ENCODE measurements at regions not wholly inside any gene's neighbourhood (a gene's known extent, or its start where the extent isn't known, plus 50 kb on each side); places are given as distances from the start of the nearest gene placed in this dataset.

GRCh38 chr6:165864218-165864617, 201.2 kb upstream of the PDE10A start:
- Histone ChIP-seq H3K9ac (ENCODE audit: low read length) (no peak overlapping the region), H3K4me1 (ENCODE audit: control insufficient read depth, insufficient read depth, low read length) (no peaks in the 10 kb centered on the region), H3K27me3 (ENCODE audit: control insufficient read depth, insufficient read depth, low read length) (no peaks in the 10 kb centered on the region), H3K4me3 (ENCODE audit: low read length) (no peak overlapping the region), H3K36me3 (ENCODE audit: control insufficient read depth, insufficient read depth, low read length) (no peaks in the 10 kb centered on the region), H3K27ac (ENCODE audit: low read depth, low read length) (no peak overlapping the region)

GRCh38 chr6:165863801-165864200, 200.8 kb upstream of the PDE10A start:
- H3K9ac ChIP-seq (ENCODE audit: low read length), result no peak overlapping the region
- no peaks in the 10 kb centered on the region for H3K4me1 ChIP-seq (ENCODE audit: control insufficient read depth, insufficient read depth, low read length)
- no peak overlapping the region for H3K4me3 ChIP-seq (ENCODE audit: low read length)
- H3K27me3 ChIP-seq (ENCODE audit: control insufficient read depth, insufficient read depth, low read length), result no peaks in the 10 kb centered on the region
- H3K36me3 ChIP-seq (ENCODE audit: control insufficient read depth, insufficient read depth, low read length), result no peaks in the 10 kb centered on the region
- H3K27ac ChIP-seq (ENCODE audit: low read depth, low read length), result no peak overlapping the region

DNA sequence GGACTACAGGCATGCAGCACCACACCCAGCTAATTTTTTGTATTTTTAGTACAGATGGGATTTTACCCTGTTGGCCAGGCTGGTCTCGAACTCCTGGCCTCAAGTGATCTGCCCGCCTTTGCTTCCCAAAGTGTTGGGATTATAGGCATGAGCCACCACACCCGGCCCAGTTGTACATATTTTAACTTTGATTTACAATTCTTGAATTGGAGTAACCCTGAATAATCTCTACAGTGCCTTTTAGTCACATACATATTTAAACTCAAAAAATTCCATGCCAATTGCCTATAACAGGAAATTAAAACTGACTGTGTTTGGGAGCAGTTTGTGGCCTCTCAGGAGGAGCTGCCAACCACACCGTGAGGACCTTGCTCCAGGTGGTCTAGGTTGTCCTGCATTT, 199.8 kb upstream of the PDE10A start:
- Histone ChIP-seq H3K4me1 (ENCODE audit: control insufficient read depth, insufficient read depth, low read length) (no peaks in the 10 kb centered on the region), H3K27me3 (ENCODE audit: control insufficient read depth, insufficient read depth, low read length) (no peaks in the 10 kb centered on the region), H3K4me3 (ENCODE audit: low read length) (no peak overlapping the region), H3K27ac (ENCODE audit: low read depth, low read length) (no peak overlapping the region), H3K36me3 (ENCODE audit: control insufficient read depth, insufficient read depth, low read length) (no peaks in the 10 kb centered on the region), H3K9ac (ENCODE audit: low read length) (no peak overlapping the region)

DNA sequence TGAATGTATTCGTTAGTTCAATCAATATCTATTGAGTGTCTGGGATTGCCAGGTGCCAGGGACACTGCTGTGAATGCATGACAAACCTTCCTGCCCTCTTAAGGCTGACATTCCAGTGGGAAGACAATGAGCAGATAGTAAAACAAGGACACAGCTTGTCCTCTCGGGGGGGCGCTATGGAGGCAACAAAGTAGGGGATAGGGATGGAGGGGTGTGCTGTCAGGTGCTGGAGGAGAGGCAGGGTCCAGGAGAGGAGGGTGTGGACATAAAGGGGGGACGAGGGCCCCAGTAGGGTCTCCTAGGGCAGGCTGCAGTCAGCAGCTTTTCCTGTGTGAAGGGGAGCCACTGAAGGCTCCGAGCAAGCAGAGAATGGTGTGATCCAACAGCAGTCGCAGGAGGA, 198.2 kb upstream of the PDE10A start:
- no peak overlapping the region for H3K9ac ChIP-seq (ENCODE audit: low read length)
- H3K4me1 ChIP-seq (ENCODE audit: control insufficient read depth, insufficient read depth, low read length), result no peaks in the 10 kb centered on the region
- H3K36me3 ChIP-seq (ENCODE audit: control insufficient read depth, insufficient read depth, low read length), result no peaks in the 10 kb centered on the region
- no peak overlapping the region for H3K4me3 ChIP-seq (ENCODE audit: low read length)
- no peaks in the 10 kb centered on the region for H3K27me3 ChIP-seq (ENCODE audit: control insufficient read depth, insufficient read depth, low read length)
- H3K27ac ChIP-seq (ENCODE audit: low read depth, low read length), result no peak overlapping the region

DNA sequence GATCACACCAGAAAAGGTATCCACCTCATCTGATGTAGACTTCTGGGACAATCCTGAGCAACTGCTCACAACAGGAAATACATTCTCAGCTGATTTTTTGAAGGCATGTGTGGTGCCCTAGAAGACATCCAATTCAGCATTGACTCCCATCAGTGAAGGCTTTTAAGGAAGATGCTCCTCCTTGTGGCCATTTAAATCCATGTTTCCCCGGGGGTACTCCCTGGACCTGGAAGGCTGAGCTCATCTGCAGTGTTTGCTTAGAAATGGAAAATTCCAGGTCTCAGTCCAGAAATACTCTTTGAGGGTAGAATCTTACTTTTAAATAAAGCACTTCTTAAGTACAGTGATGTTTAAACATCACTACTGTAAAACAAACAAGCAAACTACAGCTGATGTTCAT, 195.5 kb upstream of the PDE10A start:
- Histone ChIP-seq H3K27me3 (ENCODE audit: control insufficient read depth, insufficient read depth, low read length) (peaks cover 7% of the 10 kb centered on the region), H3K27ac (ENCODE audit: low read depth, low read length) (no peak overlapping the region), H3K4me3 (ENCODE audit: low read length) (no peak overlapping the region), H3K4me1 (ENCODE audit: control insufficient read depth, insufficient read depth, low read length) (no peaks in the 10 kb centered on the region), H3K9ac (ENCODE audit: low read length) (no peak overlapping the region), H3K36me3 (ENCODE audit: control insufficient read depth, insufficient read depth, low read length) (no peaks in the 10 kb centered on the region)

DNA sequence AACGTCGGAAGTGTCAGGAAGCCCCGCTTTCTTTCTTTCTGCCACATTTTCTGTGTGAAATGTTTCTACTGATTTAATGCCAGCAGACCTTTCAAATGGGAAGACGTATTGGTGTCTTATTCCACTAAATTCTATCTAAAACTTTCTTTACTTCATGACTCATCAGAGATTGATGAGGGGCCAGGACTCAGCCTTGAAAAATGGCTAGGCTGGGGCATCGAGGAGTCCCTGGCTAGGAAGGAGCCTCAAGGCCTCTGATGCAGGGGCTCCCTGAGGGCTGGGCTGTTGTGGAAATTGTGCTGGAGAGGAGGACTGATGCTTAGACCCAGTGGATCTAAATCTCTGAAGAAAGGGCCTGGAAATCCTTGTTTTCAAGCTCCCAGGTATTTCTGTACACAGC, 192.8 kb upstream of the PDE10A start:
- Histone ChIP-seq H3K9ac (ENCODE audit: low read length) (no peak overlapping the region), H3K27me3 (ENCODE audit: control insufficient read depth, insufficient read depth, low read length) (peaks cover 13% of the 10 kb centered on the region), H3K27ac (ENCODE audit: low read depth, low read length) (no peak overlapping the region), H3K4me1 (ENCODE audit: control insufficient read depth, insufficient read depth, low read length) (no peaks in the 10 kb centered on the region), H3K36me3 (ENCODE audit: control insufficient read depth, insufficient read depth, low read length) (no peaks in the 10 kb centered on the region), H3K4me3 (ENCODE audit: low read length) (no peak overlapping the region)

- H3K4me3 ChIP-seq (ENCODE audit: low read length), result no peak overlapping the region
- no peak overlapping the region for H3K27ac ChIP-seq (ENCODE audit: low read depth, low read length)
- H3K4me1 ChIP-seq (ENCODE audit: control insufficient read depth, insufficient read depth, low read length), result peaks cover 3% of the 10 kb centered on the region
- H3K36me3 ChIP-seq (ENCODE audit: control insufficient read depth, insufficient read depth, low read length), result no peaks in the 10 kb centered on the region
- H3K27me3 ChIP-seq (ENCODE audit: control insufficient read depth, insufficient read depth, low read length), result peaks cover 13% of the 10 kb centered on the region
- no peak overlapping the region for H3K9ac ChIP-seq (ENCODE audit: low read length)
Observed at GRCh38 chr6:165854863-165855593, 192.0 kb upstream of the PDE10A start.

- Histone ChIP-seq H3K4me3 (ENCODE audit: low read length) (peak overlapping the region; percentile 9), H3K27ac (ENCODE audit: low read depth, low read length) (no peak overlapping the region), H3K36me3 (ENCODE audit: control insufficient read depth, insufficient read depth, low read length) (no peaks in the 10 kb centered on the region), H3K4me1 (ENCODE audit: control insufficient read depth, insufficient read depth, low read length) (peaks cover 3% of the 10 kb centered on the region), H3K9ac (ENCODE audit: low read length) (no peak overlapping the region), H3K27me3 (ENCODE audit: control insufficient read depth, insufficient read depth, low read length) (peaks cover 13% of the 10 kb centered on the region)
Observed at GRCh38 chr6:165854061-165854862, 191.2 kb upstream of the PDE10A start.

DNA sequence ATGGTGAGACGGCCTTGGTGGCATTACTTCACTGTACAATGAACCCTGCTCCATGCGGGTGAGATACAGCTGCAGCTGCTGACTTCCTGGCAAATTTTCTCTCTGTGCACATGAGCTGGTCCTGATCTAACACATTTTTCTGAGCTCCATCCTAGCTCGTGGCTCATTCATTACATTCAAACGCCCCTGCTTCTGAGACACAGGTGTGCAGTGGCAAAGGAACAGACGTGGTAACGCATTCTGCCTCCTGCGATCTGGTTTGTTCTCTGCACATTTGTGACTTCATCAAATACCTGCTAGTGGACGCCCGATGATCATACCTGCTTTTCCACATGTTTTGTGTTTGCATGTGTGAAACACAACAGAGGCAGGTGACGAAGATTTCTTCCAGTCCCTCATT, 189.6 kb upstream of the PDE10A start:
- no peak overlapping the region for H3K9ac ChIP-seq (ENCODE audit: low read length)
- H3K4me1 ChIP-seq (ENCODE audit: control insufficient read depth, insufficient read depth, low read length), result peaks cover 3% of the 10 kb centered on the region
- no peak overlapping the region for H3K27ac ChIP-seq (ENCODE audit: low read depth, low read length)
- H3K4me3 ChIP-seq (ENCODE audit: low read length), result no peak overlapping the region
- peaks cover 13% of the 10 kb centered on the region for H3K27me3 ChIP-seq (ENCODE audit: control insufficient read depth, insufficient read depth, low read length)
- H3K36me3 ChIP-seq (ENCODE audit: control insufficient read depth, insufficient read depth, low read length), result no peaks in the 10 kb centered on the region

- H3K27ac ChIP-seq (ENCODE audit: low read depth, low read length), result no peak overlapping the region
- H3K27me3 ChIP-seq (ENCODE audit: control insufficient read depth, insufficient read depth, low read length), result peaks cover 13% of the 10 kb centered on the region
- H3K4me3 ChIP-seq (ENCODE audit: low read length), result no peak overlapping the region
- H3K4me1 ChIP-seq (ENCODE audit: control insufficient read depth, insufficient read depth, low read length), result peaks cover 3% of the 10 kb centered on the region
- H3K9ac ChIP-seq (ENCODE audit: low read length), result no peak overlapping the region
- H3K36me3 ChIP-seq (ENCODE audit: control insufficient read depth, insufficient read depth, low read length), result no peaks in the 10 kb centered on the region
Observed at GRCh38 chr6:165850434-165851019, 187.5 kb upstream of the PDE10A start.

DNA sequence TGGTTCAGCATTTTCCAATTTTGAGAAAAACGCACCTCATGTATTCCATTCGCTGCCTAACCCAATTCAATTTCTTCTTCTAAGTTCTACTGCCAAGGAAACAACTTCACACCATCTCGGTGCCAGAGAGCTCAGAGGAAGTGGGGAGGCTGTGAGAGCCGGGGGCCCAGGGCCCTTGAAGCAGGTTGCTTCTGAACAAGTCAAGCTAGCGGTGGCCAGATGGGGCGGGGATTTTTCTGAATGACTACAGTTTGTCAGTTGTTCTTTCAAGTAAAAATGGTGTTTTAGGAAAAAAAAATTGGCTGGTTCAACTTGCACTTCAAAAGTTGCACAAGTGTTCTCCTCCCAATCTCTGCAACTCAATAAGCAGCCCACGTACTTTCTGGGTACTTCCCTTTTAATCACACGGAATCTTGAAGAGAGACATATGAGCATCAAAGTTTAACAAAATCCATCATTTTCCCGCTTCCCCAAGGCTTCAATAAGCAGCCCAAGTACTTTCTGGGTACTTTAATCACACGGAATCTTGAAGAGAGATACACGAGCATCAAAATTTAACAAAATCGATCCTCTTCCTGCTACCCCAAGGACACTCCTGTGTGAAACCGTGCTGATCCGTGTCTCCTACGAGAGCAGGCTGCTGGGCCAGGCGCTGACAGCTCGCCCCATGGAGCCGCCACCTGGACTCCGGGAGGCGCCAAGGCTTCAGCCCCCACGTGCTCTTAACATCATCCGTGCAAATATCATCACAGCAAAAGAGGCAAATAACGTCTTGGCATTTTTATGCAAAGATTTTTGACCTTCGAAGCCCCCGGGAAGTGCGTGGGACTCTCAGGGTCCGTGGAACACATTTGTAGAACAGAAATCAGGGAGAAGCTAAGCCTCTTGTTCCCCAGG, 186.7 kb upstream of the PDE10A start:
- Histone ChIP-seq H3K27me3 (ENCODE audit: control insufficient read depth, insufficient read depth, low read length) (peaks cover 12% of the 10 kb centered on the region), H3K4me3 (ENCODE audit: low read length) (no peak overlapping the region), H3K4me1 (ENCODE audit: control insufficient read depth, insufficient read depth, low read length) (peaks cover 6% of the 10 kb centered on the region), H3K27ac (ENCODE audit: low read depth, low read length) (no peak overlapping the region), H3K36me3 (ENCODE audit: control insufficient read depth, insufficient read depth, low read length) (no peaks in the 10 kb centered on the region), H3K9ac (ENCODE audit: low read length) (no peak overlapping the region)

DNA sequence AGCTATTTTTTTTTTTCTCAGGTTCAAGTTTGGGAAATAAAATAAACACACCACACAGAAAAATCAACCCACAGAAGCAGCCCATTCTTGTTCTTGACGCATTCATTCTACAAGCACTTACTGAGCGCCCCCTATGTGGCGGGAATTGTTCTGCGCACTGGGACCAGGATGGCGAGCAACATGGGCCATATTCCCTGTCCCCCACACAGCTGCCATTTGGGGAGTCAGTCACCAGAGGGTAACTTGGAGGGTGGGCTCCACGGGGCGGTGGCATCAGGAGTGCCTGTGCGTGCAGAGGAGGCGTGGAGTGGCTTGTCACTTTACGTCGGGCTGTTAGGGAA, 185.0 kb upstream of the PDE10A start:
- Histone ChIP-seq H3K4me1 (ENCODE audit: control insufficient read depth, insufficient read depth, low read length) (peaks cover 6% of the 10 kb centered on the region), H3K27ac (ENCODE audit: low read depth, low read length) (no peak overlapping the region), H3K4me3 (ENCODE audit: low read length) (no peak overlapping the region), H3K9ac (ENCODE audit: low read length) (no peak overlapping the region), H3K36me3 (ENCODE audit: control insufficient read depth, insufficient read depth, low read length) (no peaks in the 10 kb centered on the region), H3K27me3 (ENCODE audit: control insufficient read depth, insufficient read depth, low read length) (peaks cover 6% of the 10 kb centered on the region)
